UCSD-AML1 (cell line): ENCODE measurements at regions not wholly inside any gene's neighbourhood (a gene's known extent, or its start where the extent isn't known, plus 50 kb on each side); places are given as distances from the start of the nearest gene placed in this dataset.

Experiments used
- DNase-seq: peaks from one replicate; lab custom pipeline; 2025; ENCODE audit not compliant: unreplicated experiment; lab: John Stamatoyannopoulos, UW

DNA sequence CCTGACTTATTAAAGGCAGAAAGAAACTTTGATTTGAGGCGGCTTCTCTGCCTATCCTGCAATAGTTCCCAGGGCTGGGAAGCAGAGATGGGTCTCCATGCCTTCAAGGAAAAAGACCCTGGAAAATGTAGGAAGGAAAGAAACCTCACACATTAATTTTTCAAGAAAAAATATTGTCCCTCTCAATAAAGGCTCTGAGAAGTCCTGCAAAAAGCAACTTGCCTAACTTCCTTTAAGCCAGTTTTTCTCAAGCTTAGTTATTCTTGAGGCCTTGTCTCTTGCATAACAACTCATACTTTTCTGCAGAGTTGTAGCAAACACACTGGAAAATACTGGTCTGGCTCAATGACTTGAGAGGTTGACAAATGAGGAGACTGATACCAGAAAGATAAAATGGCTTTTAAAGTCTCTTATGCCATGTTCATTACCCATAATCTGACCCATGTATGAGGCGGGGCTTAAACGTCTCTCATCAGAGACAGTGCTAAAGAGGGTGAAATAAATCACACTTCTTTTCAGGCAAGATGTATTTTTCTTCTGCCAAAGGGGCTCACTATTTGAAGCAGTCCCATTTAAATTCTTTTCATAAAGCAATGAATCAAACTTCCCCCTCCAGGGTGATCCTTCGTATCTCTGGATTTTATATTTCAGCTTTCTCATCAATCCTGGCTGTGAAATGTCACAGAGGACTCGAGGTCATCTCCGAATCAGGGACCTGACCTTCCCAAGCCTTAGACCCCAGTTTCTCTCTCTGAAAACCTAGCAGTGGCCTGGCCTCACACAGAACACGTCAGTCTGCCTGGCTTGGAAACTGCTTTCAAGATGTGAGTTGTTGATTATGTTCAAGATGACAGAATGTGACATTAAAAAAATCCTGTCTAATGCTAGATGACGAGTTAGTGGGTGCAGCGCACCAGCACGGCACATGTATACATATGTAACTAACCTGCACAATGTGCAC, 82.3 kb upstream of the KCNG1 start:
- DNase-seq: no peak

- DNase-seq: no peak
Observed at GRCh38 chr20:51100617-51101016, 77.7 kb upstream of the KCNG1 start.

DNA sequence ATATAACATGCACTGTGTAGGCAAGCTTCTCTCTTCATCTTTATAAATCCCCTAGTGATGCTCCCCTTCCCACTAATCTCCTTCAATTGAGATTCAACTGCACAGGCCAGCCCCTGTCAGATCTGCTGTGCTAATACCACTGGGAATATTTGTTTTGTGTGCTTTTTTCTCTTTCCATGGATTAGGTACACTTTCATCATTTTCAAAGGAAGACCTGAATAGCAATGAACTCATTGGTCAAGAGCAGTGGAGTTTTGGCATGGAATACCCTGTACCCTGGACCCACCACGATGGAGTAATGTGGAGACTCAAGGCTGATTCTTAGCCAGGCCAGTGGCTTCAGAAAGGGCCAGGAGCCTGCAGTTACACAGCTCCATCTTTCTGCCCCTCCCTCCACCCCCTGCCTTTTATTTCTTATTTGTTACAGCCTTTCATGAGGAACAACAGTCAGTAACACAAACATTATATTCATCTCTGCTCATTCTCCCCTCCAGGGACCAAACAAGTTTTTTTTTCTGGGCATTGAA, 75.4 kb upstream of the KCNG1 start:
- no peak for DNase-seq

DNA sequence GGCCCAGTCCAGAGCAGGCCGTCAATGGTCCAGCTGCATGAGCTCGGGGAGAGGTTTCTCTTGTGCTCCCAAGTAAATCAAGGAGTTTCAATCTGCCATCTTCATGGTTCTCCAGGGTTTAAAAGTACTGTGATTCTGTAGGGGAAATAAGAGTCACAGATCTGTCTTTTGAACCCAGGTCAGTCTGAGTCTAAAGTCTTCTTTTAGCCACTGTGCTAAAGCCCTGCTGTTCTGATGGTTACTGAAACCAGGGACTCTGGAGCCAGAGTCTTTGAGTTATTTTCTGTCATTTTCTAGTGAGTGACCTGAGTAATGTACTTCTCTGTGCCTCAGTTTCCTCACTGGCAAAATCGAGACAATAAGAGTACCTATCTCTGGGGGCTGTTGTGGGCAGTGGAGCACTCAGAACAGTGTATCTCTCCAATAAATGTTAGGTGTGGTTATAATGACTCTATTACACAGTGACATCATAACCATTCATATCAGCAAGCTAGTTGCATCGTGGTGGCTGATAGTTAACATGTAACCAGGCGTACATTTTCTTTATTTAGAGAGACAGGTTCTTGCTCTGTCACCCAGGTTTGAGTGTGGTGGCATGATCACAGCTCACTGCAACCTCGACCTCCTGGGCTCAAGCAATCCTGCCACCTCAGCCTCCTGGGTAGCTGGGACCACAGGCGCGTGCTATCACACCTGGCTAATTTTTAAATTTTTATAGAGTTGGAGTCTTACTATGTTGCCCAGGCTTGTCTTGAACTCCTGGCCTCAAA, 74.6 kb upstream of the KCNG1 start:
- no peak for DNase-seq

GRCh38 chr20:51096582-51097267, 73.8 kb upstream of the KCNG1 start:
- DNase-seq: no peak

GRCh38 chr20:51095633-51096521, 73.0 kb upstream of the KCNG1 start:
- DNase-seq: no peak

DNA sequence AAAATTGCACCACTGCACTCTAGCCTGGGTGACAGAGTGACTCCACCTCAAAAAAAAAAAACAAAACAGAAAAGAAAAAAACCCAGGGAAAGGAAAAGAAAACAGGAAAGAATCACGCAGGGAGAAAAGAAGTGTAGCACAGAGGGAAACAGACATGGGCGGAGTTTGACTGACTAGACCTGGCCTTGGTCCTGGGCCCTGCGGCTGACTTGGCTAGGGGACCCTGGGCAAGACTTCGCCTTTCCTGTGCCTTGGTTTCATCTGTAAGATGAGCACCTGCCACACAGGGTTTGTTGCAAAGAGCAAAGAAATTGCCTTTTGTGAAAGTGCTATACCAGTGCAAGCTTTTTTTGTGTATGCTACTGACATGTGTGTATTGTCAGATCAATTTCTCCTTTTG, 71.3 kb upstream of the KCNG1 start:
- DNase-seq: no peak

DNA sequence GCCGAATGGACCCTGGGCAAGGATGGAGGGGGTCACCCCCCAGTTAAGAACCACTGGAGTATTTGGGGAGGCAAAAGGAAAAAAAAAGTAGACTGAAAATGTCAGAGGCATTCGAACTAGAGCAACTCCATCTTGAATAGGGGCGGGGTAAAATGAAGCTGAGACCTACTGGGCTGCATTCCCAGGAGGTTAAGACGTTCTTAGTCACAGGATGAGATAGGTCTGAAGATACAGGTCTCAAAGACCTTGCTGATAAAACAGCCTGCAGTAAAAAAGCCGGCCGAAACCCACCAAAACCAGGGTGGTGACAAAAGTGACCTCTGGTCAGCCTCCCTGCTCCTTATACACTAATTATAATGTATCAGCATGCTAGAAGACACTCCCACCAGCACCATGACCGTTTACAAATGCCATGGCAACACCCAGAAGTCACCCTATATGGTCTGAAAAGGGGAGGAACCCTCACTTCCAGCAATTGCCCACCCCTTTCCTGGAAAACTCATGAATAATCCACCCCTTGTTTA, 70.4 kb upstream of the KCNG1 start:
- DNase-seq: no peak

DNA sequence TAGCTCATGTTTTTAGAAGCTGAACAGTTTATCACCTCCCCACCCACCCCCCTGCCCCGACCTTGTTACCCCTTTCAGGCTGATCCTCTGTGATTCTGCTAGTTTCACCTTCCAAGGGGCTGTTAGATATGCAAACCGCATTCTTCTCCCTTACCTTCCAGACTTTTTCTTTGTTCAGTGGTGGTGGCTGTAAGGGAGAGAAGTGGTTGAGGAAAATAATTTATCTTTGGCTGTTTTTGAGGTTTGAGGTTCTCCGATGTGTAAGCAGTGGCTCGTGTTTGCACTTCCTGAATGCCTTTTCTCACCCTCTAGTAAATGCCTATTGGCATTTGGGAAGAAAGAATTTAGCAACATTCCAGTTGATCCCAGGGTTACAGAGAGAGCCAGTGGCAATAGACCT, 69.4 kb upstream of the KCNG1 start:
- no peak for DNase-seq

DNA sequence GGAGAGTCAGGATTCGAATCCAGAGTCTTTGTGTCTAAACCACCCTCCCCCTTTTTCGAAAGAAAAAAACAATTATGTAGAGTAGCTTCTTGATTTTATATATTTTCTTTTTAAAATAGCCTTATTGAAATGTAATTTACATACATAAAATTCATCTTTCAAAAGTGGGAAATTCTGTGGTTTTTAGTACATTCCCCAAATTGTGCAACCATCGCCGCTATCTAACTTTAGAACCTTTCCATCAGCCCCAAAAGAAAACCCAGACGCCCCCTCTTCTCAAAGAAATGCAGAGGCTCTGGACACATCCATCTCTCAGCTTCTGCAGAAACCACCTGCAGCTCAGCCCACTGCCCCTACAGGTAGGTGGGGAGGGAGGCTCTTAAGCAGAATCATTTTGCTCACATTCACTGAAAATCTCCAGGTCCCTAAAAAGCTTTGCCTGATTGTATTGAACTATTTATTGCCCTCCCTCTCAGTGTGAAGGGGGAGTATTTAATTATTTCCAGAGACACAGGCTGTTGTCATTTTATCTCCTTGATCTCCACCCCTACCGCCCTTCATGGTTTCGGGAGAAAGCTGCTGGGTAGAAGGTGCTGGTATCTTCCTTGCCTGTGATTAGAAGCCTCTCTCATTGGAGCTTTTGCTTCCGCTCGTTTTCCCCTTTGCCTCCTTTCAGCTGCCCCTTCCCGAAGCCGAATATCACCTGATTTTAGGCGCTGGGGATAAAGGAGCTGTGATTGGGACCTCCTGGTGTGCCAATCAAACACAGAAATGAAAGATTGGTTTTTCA, 68.7 kb upstream of the KCNG1 start:
- no peak for DNase-seq

GRCh38 chr20:51089840-51090239, 66.9 kb upstream of the KCNG1 start:
- no peak for DNase-seq

DNA sequence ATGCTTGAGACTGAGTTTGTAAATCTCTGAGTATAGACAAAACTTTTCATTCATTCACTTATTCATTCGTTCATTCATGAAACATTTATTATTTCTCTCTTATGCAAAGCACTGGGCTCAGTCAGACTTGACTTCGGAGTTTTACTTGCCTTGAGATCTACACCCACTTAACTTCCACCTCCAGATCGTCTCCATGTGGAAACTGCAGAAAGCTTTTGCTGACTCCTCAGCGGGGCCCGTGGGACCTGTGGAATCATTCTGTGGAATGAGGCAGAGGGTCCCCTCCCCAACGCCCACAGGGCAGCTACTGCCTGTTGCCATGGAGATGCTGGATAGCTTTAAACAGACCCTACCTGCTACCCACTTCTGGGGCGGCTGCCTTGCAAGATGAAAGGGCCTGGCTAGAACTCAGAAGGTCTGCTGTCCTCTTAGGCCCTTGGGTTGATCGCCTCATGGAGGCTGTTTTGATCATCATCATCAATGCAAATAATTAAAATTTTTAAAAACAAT, 66.4 kb upstream of the KCNG1 start:
- DNase-seq: no peak

DNA sequence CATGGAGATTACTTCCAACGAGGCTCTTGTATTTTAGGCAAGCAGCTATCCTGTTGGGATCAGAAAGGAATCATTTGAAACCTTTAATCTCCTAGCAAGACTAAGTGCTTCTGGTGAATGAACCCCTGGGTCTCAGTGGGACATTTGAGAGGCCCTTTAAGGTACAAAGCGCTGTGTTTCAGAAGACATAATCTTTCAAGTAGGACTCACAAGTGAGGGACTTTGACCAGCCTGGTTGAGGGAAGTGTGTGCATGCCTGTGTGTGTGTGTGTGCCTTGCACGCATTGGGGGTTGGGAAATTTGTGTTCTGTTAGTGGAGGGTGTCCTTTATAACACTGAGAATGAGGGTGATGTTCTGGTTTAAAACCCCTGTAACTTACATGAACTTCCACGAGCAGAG, 64.4 kb upstream of the KCNG1 start:
- DNase-seq: no peak

DNA sequence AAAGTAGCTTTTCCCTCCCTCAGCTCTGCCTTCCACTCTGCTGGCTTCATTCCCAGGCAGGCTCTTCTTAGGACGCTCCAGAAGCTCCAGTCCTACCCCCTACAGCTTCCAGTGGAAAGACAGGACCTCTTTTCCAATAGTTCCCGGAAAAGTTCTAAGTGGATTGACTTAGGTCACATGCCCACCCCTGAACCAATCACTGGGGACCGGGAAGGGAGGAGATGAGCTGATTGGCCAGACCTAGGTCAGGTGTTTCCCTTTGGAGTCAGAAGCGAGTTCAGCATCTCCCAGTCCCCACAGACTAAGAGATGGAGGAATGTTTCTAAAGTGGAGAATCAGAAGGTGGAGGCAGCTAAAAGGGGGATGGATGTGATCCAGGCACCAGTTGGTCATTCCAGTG, 62.9 kb upstream of the KCNG1 start:
- no peak for DNase-seq

- DNase-seq: no peak
Observed at GRCh38 chr20:51084593-51085377, 61.9 kb upstream of the KCNG1 start.

GRCh38 chr20:51083447-51083846, 60.5 kb upstream of the KCNG1 start:
- no peak for DNase-seq

DNA sequence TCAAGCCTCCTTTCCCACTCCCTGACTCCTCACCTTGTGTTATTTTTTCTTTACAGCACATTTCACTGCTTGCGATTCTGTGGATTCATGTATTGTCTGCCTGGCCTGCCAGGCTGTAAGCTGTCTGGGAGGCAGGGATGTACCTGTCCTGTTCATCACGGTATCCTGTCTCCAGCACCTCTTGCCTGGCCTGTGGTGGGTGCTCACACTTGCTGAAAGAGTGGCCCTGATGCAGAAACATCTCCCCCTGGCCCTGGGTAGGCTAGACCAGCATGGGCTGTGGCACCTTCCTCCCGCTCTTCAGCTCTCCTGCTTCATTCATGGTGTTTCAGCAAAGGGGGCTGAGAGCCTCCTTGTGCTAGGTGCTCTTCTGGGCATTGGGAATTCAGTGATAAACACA, 60.1 kb upstream of the KCNG1 start:
- no peak for DNase-seq

DNA sequence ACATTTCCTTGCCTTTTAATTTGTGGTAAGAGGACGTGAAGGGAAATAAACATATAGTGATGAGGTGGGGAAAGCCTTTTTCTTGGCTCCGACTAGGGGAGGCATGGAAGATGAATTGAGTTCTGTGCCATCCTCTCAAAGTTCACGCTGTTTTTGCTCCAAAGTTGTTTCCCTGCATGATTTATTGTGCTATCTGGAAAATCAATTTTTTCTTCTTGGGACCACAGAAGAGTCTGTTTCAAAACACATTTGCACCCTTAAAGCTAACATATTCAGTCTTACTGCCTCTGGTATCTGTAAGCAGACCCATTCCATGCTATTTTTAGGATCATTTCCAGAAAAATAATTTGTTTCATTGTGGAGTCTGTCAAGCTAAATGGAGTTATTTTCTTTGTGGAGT, 57.6 kb upstream of the KCNG1 start:
- DNase-seq: no peak
